ENCODE measurements at regions not wholly inside any gene's neighbourhood (a gene's known extent, or its start where the extent isn't known, plus 50 kb on each side); places are given as distances from the start of the nearest gene placed in this dataset.

- no peak for TF ChIP-seq EP300 (IDR thresholded peaks at IDR 0.05; ENCODE audit: borderline replicate concordance)
- TF ChIP-seq FOXM1 (IDR thresholded peaks at IDR 0.05; ENCODE audit: borderline replicate concordance, low read depth) = no peak
- no peak for TF ChIP-seq USF1 (IDR thresholded peaks at IDR 0.05)
- TF ChIP-seq TEAD4 (IDR thresholded peaks at IDR 0.05) = no peak
- no peak for TF ChIP-seq MAX (IDR thresholded peaks at IDR 0.05)
- TF ChIP-seq REST (IDR thresholded peaks at IDR 0.05; ENCODE audit: low read depth) = no peak
Measured at GRCh38 chr9:102360846-102361245, 622.4 kb upstream of the GRIN3A start.

Data from Ishikawa (cell line).